OCI-LY3 (cell line): ENCODE measurements at regions not wholly inside any gene's neighbourhood (a gene's known extent, or its start where the extent isn't known, plus 50 kb on each side); places are given as distances from the start of the nearest gene placed in this dataset.

ENCODE experiments used
- EZH2phosphoT487 ChIP-seq: fragments of 200-600 bp; shearing (Covaris generic); IDR thresholded peaks from 2 replicates; pipeline ENCODE4 v1.6.1; 2018; ENCODE audit warnings: antibody characterized with exemption, mixed run types, low read depth
- TF ChIP-seq, protein P1 (sequence below): fragments of 200-600, 300-600 bp; sonication (generic); IDR thresholded peaks from 2 replicates; pipeline ENCODE4 v1.5.1; 2014; ENCODE audit warnings: antibody characterized with exemption, low read length, low read depth

DNA sequence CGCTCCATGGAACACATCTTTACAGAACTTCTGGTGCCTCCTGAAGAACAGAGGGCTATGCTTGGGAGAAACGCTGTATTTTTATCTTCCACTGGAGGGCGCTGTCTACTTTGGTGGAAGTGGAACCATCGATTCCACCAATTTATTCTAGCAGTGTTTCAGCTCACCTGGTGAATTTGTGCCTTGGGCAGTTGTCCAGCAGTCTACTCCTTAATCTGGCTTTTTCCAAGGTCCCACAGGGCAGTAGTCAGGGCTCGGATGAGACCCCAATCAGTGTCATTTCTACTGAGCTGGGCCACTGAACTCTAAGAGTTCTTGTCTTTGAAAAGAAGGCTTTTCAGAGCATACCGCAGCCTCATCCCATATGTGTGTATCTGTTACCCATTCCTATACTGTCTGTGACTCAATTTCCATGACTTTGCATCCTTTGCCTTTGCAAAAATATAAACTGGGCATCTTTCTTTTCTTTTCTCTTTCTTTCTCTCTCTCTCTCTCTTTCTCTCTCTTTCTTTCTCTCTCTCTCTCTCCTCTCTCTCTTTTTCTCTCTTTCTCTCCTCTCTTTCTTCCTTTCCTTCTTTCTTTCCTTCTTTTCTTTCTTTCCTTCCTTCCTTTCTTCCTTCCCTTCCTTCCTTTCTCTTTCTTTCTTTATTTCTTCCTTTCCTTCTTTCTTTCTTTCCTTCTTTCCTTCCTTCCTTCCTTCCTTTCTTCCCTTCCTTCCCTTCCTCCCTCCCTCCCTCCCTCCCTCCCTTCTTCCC is 138.4 kb upstream of the ZNF618 start:
- TF ChIP-seq, protein P1, sequence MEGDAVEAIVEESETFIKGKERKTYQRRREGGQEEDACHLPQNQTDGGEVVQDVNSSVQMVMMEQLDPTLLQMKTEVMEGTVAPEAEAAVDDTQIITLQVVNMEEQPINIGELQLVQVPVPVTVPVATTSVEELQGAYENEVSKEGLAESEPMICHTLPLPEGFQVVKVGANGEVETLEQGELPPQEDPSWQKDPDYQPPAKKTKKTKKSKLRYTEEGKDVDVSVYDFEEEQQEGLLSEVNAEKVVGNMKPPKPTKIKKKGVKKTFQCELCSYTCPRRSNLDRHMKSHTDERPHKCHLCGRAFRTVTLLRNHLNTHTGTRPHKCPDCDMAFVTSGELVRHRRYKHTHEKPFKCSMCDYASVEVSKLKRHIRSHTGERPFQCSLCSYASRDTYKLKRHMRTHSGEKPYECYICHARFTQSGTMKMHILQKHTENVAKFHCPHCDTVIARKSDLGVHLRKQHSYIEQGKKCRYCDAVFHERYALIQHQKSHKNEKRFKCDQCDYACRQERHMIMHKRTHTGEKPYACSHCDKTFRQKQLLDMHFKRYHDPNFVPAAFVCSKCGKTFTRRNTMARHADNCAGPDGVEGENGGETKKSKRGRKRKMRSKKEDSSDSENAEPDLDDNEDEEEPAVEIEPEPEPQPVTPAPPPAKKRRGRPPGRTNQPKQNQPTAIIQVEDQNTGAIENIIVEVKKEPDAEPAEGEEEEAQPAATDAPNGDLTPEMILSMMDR, result peak; percentile 83
- TF ChIP-seq EZH2phosphoT487, result no peak
